IMR-90 (cell line): ENCODE measurements at regions not wholly inside any gene's neighbourhood (a gene's known extent, or its start where the extent isn't known, plus 50 kb on each side); places are given as distances from the start of the nearest gene placed in this dataset.

ENCODE experiments used
- ATAC-seq: fragments of 200-7000 bp; cut with Tn5 transposase; 2 replicates; pipeline ENCODE4 v1.9.1; 2020; ENCODE audit warnings: low read depth, mild to moderate bottlenecking, moderate library complexity
- BruUV-seq: library from RNA; stranded (reverse); fragments of 400-500 nt; replicated peaks from 2 replicates; lab custom pipeline; 2021; lab: Mats Ljungman, UMichigan
- CTCF ChIA-PET: fragments of 300-600 bp; formaldehyde crosslinking; extraction: SDS; loops from one replicate; lab custom pipeline; 2021; ENCODE audit warnings: antibody characterized with exemption; lab: Yijun Ruan, JAX
- POLR2A ChIA-PET: fragments of 300-600 bp; sonication (Branson Sonifier 250); formaldehyde crosslinking; loops from one replicate; lab custom pipeline; 2022; ENCODE audit warnings: antibody characterized with exemption; ENCODE audit not compliant: unreplicated experiment; lab: Charles Lee
- DNase-seq: peaks from one replicate; pipeline ENCODE4 v3.0.0; 2013
- H2AFZ ChIP-seq: replicated peaks from 2 replicates; pipeline ENCODE3; 2013; ENCODE audit warnings: low read length, mild to moderate bottlenecking; ENCODE audit not compliant: poor library complexity
- H2AK5ac ChIP-seq: 2 replicates; pipeline ENCODE4 v1.6.1; 2013; ENCODE audit warnings: low read depth, low read length, inconsistent platforms
- H2AK9ac ChIP-seq: replicated peaks from 2 replicates; pipeline ENCODE3; 2013; ENCODE audit warnings: mild to moderate bottlenecking, low read depth, low read length, moderate library complexity; ENCODE audit not compliant: poor library complexity
- H2BK120ac ChIP-seq: 2 replicates; pipeline ENCODE4 v1.6.1; 2013; ENCODE audit warnings: low read depth, low read length, inconsistent platforms
- H2BK15ac ChIP-seq: 3 replicates; pipeline ENCODE4 v1.6.1; 2013; ENCODE audit warnings: low read depth, low read length, inconsistent platforms
- H2BK20ac ChIP-seq: 2 replicates; pipeline ENCODE4 v1.6.1; 2013; ENCODE audit warnings: low read depth, mild to moderate bottlenecking, inconsistent platforms, low read length, moderate library complexity
- H2BK5ac ChIP-seq: 2 replicates; pipeline ENCODE4 v1.6.1; 2013; ENCODE audit warnings: mild to moderate bottlenecking, low read depth, low read length, inconsistent platforms; ENCODE audit not compliant: poor library complexity, severe bottlenecking
- H3K14ac ChIP-seq: replicated peaks from 2 replicates; pipeline ENCODE4 v1.6.1; 2013; ENCODE audit warnings: low read depth, low read length, inconsistent platforms
- H3K18ac ChIP-seq: 2 replicates; pipeline ENCODE4 v1.6.1; 2013; ENCODE audit warnings: low read depth, low read length, control low read depth
- H3K23ac ChIP-seq: 2 replicates; pipeline ENCODE4 v1.6.1; 2013; ENCODE audit warnings: low read depth, low read length, inconsistent platforms
- H3K27ac ChIP-seq: 2 replicates; pipeline ENCODE4 v1.5.1; 2013; ENCODE audit warnings: mild to moderate bottlenecking, control low read depth, low read length; ENCODE audit not compliant: insufficient read depth
- H3K27me3 ChIP-seq: 2 replicates; pipeline ENCODE4 v1.6.1; 2013; ENCODE audit warnings: low read length; ENCODE audit not compliant: control insufficient read depth, insufficient read depth
- H3K36me3 ChIP-seq: 2 replicates; pipeline ENCODE4 v1.6.1; 2013; ENCODE audit warnings: low read length, mixed read lengths; ENCODE audit not compliant: control insufficient read depth, insufficient read depth
- H3K4ac ChIP-seq: 2 replicates; pipeline ENCODE4 v1.6.1; 2013; ENCODE audit warnings: low read depth, low read length, inconsistent platforms
- H3K4me1 ChIP-seq: 2 replicates; pipeline ENCODE4 v1.6.1; 2013; ENCODE audit warnings: low read length, mixed read lengths; ENCODE audit not compliant: control insufficient read depth, insufficient read depth
- H3K4me2 ChIP-seq: 2 replicates; pipeline ENCODE4 v1.6.1; 2013; ENCODE audit warnings: low read depth, mild to moderate bottlenecking, control low read depth, low read length, moderate library complexity
- H3K4me3 ChIP-seq: 2 replicates; pipeline ENCODE4 v1.5.1; 2013; ENCODE audit warnings: low read depth, mild to moderate bottlenecking, control low read depth, low read length, moderate library complexity; ENCODE audit not compliant: insufficient read depth
- H3K56ac ChIP-seq: 2 replicates; pipeline ENCODE4 v1.6.1; 2013; ENCODE audit warnings: low read length, inconsistent platforms; ENCODE audit not compliant: insufficient read depth; ENCODE audit errors: extremely low read depth
- H3K79me1 ChIP-seq, 2 experiments: 2 replicates each; pipeline ENCODE4 v1.6.1; 2013; ENCODE audit warnings: low read length in 2 of 2, inconsistent platforms in 1 of 2, low read depth in 1 of 2
- H3K9ac ChIP-seq: 2 replicates; pipeline ENCODE4 v1.6.1; 2013; ENCODE audit warnings: low read depth, low read length, control low read depth
- H3K9me1 ChIP-seq: 2 replicates; pipeline ENCODE4 v1.6.1; 2013; ENCODE audit warnings: low read length, inconsistent platforms; ENCODE audit not compliant: insufficient read depth
- H3K9me3 ChIP-seq: 2 replicates; pipeline ENCODE4 v1.6.1; 2013; ENCODE audit warnings: low read length; ENCODE audit not compliant: control insufficient read depth, insufficient read depth
- H4K20me1 ChIP-seq: 2 replicates; pipeline ENCODE4 v1.6.1; 2013; ENCODE audit warnings: low read length, inconsistent platforms; ENCODE audit not compliant: insufficient read depth
- H4K5ac ChIP-seq: 2 replicates; pipeline ENCODE4 v1.6.1; 2013; ENCODE audit warnings: mild to moderate bottlenecking, low read depth, low read length, control low read depth
- H4K8ac ChIP-seq, 2 experiments: 2 replicates each; pipeline ENCODE4 v1.6.1; 2013; ENCODE audit warnings: low read depth in 2 of 2, low read length in 2 of 2, control low read depth in 1 of 2, inconsistent platforms in 1 of 2
- H4K91ac ChIP-seq: 2 replicates; pipeline ENCODE4 v1.6.1; 2013; ENCODE audit warnings: low read depth, low read length, inconsistent platforms; ENCODE audit not compliant: insufficient read depth
- BHLHE40 ChIP-seq: fragments of 150-350 bp; IDR thresholded peaks from 2 replicates; pipeline ENCODE4 v1.6.1; 2016; ENCODE audit warnings: mild to moderate bottlenecking, low read depth, low read length
- CEBPB ChIP-seq: IDR thresholded peaks from 2 replicates; pipeline ENCODE4 v1.6.1; 2012; ENCODE audit warnings: low read depth, low read length, improper control_type of control experiment
- CHD1 ChIP-seq: IDR thresholded peaks from 2 replicates; pipeline ENCODE4 v1.6.1; 2012; ENCODE audit warnings: low read depth, low read length, improper control_type of control experiment
- CTCF ChIP-seq: conservative IDR thresholded peaks from 2 replicates; pipeline ENCODE4 v1.5.1; 2012; ENCODE audit warnings: mild to moderate bottlenecking, low read depth, low read length, improper control_type of control experiment
- ELK1 ChIP-seq: fragments of 150-350 bp; IDR thresholded peaks from 2 replicates; pipeline ENCODE4 v1.6.1; 2016; ENCODE audit warnings: low read depth, mild to moderate bottlenecking, low read length, moderate library complexity, borderline replicate concordance
- FOS ChIP-seq: fragments of 150-350 bp; IDR thresholded peaks from 2 replicates; pipeline ENCODE4 v1.6.1; 2016; ENCODE audit warnings: low read depth, low read length
- MAFK ChIP-seq: IDR thresholded peaks from 2 replicates; pipeline ENCODE4 v1.6.1; 2012; ENCODE audit warnings: low read depth, low read length, improper control_type of control experiment
- MAZ ChIP-seq: IDR thresholded peaks from 2 replicates; pipeline ENCODE4 v1.6.1; 2012; ENCODE audit warnings: low read depth, mild to moderate bottlenecking, low read length, improper control_type of control experiment, moderate library complexity, borderline replicate concordance
- MXI1 ChIP-seq: IDR thresholded peaks from 2 replicates; pipeline ENCODE4 v1.6.1; 2012; ENCODE audit warnings: low read depth, mild to moderate bottlenecking, low read length, moderate library complexity, borderline replicate concordance
- NFE2L2 ChIP-seq: fragments of 150-350 bp; IDR thresholded peaks from 2 replicates; pipeline ENCODE4 v1.6.1; 2016; ENCODE audit warnings: low read depth, mild to moderate bottlenecking, low read length
- POLR2A ChIP-seq: IDR thresholded peaks from 2 replicates; pipeline ENCODE4 v1.6.1; 2012; ENCODE audit warnings: mild to moderate bottlenecking, low read depth, low read length
- RAD21 ChIP-seq: IDR thresholded peaks from 2 replicates; pipeline ENCODE4 v1.6.1; 2012; ENCODE audit warnings: low read length, improper control_type of control experiment
- RCOR1 ChIP-seq: IDR thresholded peaks from 2 replicates; pipeline ENCODE4 v1.6.1; 2012; ENCODE audit warnings: mild to moderate bottlenecking, low read length, improper control_type of control experiment; ENCODE audit not compliant: insufficient replicate concordance
- RFX5 ChIP-seq: IDR thresholded peaks from 2 replicates; pipeline ENCODE4 v1.8.0; 2012; ENCODE audit warnings: low read depth, mild to moderate bottlenecking, low read length, moderate library complexity
- SMC3 ChIP-seq: fragments of 150-350 bp; IDR thresholded peaks from 2 replicates; pipeline ENCODE4 v1.6.1; 2016; ENCODE audit warnings: low read depth, mild to moderate bottlenecking, antibody characterized with exemption, low read length, moderate library complexity
- USF2 ChIP-seq: fragments of 150-350 bp; IDR thresholded peaks from 2 replicates; pipeline ENCODE4 v1.6.1; 2017; ENCODE audit warnings: mild to moderate bottlenecking, antibody characterized with exemption, low read length, low read depth
- WGBS, 2 experiments: methylation state at CpG; one replicate each; pipeline versions ENCODE4 v1.1.5 to v1.1.7; 2013; ENCODE audit warnings: missing lambda C conversion rate in 2 of 2; ENCODE audit not compliant: insufficient read length in 1 of 2; ENCODE audit errors: extremely low coverage in 2 of 2; 5-methylcytosine and 5-hydroxymethylcytosine counted together
- dilution Hi-C: fragments of 300-500 bp; cut with HindIII; formaldehyde crosslinking; loops from one replicate; pipeline ENCODE4 v1.14.3; 2018; ENCODE audit warnings: low sequenced_read_pairs; ENCODE audit not compliant: unreplicated experiment
- in situ Hi-C: fragments of 300-500 bp; cut with MboI; formaldehyde crosslinking; loops from 3 replicates; pipeline ENCODE4 v1.14.3; 2019; ENCODE audit warnings: low sequenced_read_pairs, inconsistent platforms, mixed read lengths
- intact Hi-C: fragments of 100-400 bp; cut with micrococcal nuclease; formaldehyde crosslinking; loops from 2 replicates; pipeline ENCODE4 v1.10.0; 2022

GRCh38 chr6:14232889-14233288 is 115.3 kb downstream of the CD83 start:
- no peak overlapping the region for H2AFZ ChIP-seq
- no peak overlapping the region for H3K9ac ChIP-seq
- no peaks in the 10 kb centered on the region for H3K9me3 ChIP-seq
- H2AK9ac ChIP-seq, result no peak overlapping the region
- DNase-seq (no peak), ATAC-seq (no peak)
- no peak overlapping the region for H4K91ac ChIP-seq
- H3K79me1 ChIP-seq, result no peaks in the 10 kb centered on the region
- H3K4me2 ChIP-seq, result no peak overlapping the region
- no peak overlapping the region; the same call in 1 of the 2 replicates for H3K23ac ChIP-seq
- H4K8ac ChIP-seq, result no peak overlapping the region
- no peak overlapping the region for H3K4me3 ChIP-seq
- H3K9me1 ChIP-seq, result no peaks in the 10 kb centered on the region
- no peak overlapping the region for H2AK5ac ChIP-seq
- H3K4me1 ChIP-seq, result no peaks in the 10 kb centered on the region
- BruUV-seq, result no TSS peak
- H4K5ac ChIP-seq, result no peak overlapping the region
- no peak overlapping the region for H2BK15ac ChIP-seq
- dilution Hi-C loops, result no loop called here
- no peak overlapping the region for H3K56ac ChIP-seq
- no peak overlapping the region for H3K18ac ChIP-seq
- no peak overlapping the region for H2BK120ac ChIP-seq
- no peaks in the 10 kb centered on the region for H3K36me3 ChIP-seq
- no peak overlapping the region for H3K27ac ChIP-seq
- no peak overlapping the region for H3K4ac ChIP-seq
- H3K27me3 ChIP-seq, result peaks cover 10% of the 10 kb centered on the region
- WGBS, 2 experiments, result no CpG with 5 or more reads among the region's 2 CpGs
- no peak overlapping the region for H3K14ac ChIP-seq
- H2BK5ac ChIP-seq, result no peak overlapping the region
- intact Hi-C loops, result no loop called here
- POLR2A ChIA-PET, result no interaction called here
- no peak overlapping the region for H2BK20ac ChIP-seq
- CTCF ChIA-PET, result no interaction called here
- TF ChIP-seq BHLHE40, result no peak
- TF ChIP-seq FOS, result no peak
- TF ChIP-seq MAZ, result no peak
- TF ChIP-seq ELK1, result no peak
- TF ChIP-seq MAFK, result no peak
- no peak for TF ChIP-seq RFX5
- TF ChIP-seq RAD21, result no peak
- TF ChIP-seq CTCF, result no peak
- TF ChIP-seq SMC3, result no peak
- TF ChIP-seq NFE2L2, result no peak
- TF ChIP-seq USF2, result no peak
- no peak for TF ChIP-seq RCOR1
- TF ChIP-seq MXI1, result no peak
- TF ChIP-seq CHD1, result no peak
- no peak for TF ChIP-seq CEBPB
- no peak for TF ChIP-seq POLR2A
- no peaks in the 10 kb centered on the region for H4K20me1 ChIP-seq
- in situ Hi-C loops, result no loop called here
